ENCODE measurements at regions not wholly inside any gene's neighbourhood (a gene's known extent, or its start where the extent isn't known, plus 50 kb on each side); places are given as distances from the start of the nearest gene placed in this dataset.

DNA sequence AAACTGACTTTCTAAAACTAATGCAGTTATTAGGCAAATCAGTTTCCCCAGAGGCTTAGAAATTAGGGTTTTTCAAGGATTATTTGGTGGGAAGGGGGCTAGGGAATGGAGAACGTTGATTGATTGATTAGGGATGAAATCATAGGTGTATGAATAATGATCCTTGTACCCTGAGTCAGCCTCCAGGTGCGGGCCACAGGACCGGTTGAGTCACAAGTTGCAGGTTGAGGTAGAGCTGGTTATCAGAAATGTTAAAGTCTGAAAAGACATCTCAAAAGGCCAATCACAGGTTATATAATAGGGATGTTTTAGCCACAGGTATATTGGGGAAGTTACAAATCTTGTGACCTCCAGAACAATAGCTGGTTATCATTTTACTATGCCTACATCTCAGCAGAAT, 341.8 kb upstream of the GULP1 start:
- no peak overlapping the region for H3K9ac ChIP-seq (ENCODE audit: insufficient read depth in 1 of 2, low read length in 2 of 2)
- ATAC-seq (ENCODE audit: insufficient read depth, low FRiP score) (no peak), DNase-seq (no peak)
- TF ChIP-seq, protein P1, sequence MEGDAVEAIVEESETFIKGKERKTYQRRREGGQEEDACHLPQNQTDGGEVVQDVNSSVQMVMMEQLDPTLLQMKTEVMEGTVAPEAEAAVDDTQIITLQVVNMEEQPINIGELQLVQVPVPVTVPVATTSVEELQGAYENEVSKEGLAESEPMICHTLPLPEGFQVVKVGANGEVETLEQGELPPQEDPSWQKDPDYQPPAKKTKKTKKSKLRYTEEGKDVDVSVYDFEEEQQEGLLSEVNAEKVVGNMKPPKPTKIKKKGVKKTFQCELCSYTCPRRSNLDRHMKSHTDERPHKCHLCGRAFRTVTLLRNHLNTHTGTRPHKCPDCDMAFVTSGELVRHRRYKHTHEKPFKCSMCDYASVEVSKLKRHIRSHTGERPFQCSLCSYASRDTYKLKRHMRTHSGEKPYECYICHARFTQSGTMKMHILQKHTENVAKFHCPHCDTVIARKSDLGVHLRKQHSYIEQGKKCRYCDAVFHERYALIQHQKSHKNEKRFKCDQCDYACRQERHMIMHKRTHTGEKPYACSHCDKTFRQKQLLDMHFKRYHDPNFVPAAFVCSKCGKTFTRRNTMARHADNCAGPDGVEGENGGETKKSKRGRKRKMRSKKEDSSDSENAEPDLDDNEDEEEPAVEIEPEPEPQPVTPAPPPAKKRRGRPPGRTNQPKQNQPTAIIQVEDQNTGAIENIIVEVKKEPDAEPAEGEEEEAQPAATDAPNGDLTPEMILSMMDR (IDR thresholded peaks at IDR 0.05; ENCODE audit: control extremely low read depth, extremely low read depth), result no peak
- H3K9me3 ChIP-seq (ENCODE audit: control insufficient read depth in 4 of 4, insufficient read depth in 3 of 4, low read length in 3 of 4), result peaks cover 0 to 4% (median 0%) of the 10 kb centered on the region in 4 donors
- H3K4me1 ChIP-seq (ENCODE audit: control insufficient read depth in 5 of 5, insufficient read depth in 5 of 5, low read length in 5 of 5), result no peaks in the 10 kb centered on the region
- H3K27me3 ChIP-seq (ENCODE audit: control insufficient read depth in 3 of 3, insufficient read depth in 3 of 3, low read length in 2 of 3), result no peaks in the 10 kb centered on the region
- no peak overlapping the region for H3K27ac ChIP-seq (ENCODE audit: low read depth in 1 of 2, low read length in 1 of 2)
- WGBS, 2 donors, result 88 to 92% methylated on average over 3 of the region's 3 CpGs
- H3K4me3 ChIP-seq, result no peak overlapping the region
- H3K36me3 ChIP-seq (ENCODE audit: control insufficient read depth in 4 of 4, insufficient read depth in 4 of 4, low read length in 4 of 4), result no peaks in the 10 kb centered on the region

DNA sequence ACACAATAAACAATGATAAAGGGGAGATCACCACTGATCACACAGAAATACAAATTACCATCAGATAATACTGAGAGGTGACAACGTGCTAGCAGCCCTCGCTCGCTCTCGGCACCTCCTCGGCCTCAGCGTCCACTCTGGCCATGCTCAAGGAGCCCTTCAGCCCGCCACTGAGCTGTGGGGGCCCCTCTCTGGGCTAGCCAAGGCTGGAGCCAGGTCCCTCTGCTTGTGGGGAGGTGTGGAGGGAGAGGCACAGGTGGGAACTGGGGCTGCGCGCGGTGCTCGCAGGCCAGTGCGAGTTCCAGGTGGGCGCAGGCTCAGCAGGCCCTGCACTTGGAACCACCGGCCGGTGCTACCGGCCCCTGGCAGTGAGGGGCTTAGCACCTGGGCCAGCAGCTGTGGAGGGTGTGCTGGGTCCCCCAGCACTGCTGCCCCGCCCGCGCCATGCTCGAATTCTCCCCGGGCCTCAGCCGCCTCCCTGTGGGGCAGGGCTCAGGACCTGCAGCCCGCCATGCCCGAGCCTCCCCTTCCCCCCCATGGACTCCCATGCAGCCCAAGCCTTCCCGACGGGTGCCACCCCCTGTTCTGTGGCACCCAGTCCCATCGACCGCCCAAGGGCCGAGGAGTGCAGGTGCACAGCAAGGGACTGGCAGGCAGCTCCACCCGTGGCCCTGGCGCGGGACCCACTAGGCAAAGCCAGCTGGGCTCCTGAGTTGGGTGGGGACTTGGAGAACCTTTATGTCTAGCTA, 340.0 kb upstream of the GULP1 start:
- DNase-seq (no peak), ATAC-seq (ENCODE audit: insufficient read depth, low FRiP score) (no peak)
- H3K4me3 ChIP-seq, result no peak overlapping the region
- no peak overlapping the region for H3K9ac ChIP-seq (ENCODE audit: insufficient read depth in 1 of 2, low read length in 2 of 2)
- 93 to 96% methylated on average over 27 to 32 of the region's 32 CpGs for WGBS, 2 donors
- H3K36me3 ChIP-seq (ENCODE audit: control insufficient read depth in 4 of 4, insufficient read depth in 4 of 4, low read length in 4 of 4), result no peaks in the 10 kb centered on the region
- no peaks in the 10 kb centered on the region for H3K27me3 ChIP-seq (ENCODE audit: control insufficient read depth in 3 of 3, insufficient read depth in 3 of 3, low read length in 2 of 3)
- no peaks in the 10 kb centered on the region for H3K4me1 ChIP-seq (ENCODE audit: control insufficient read depth in 5 of 5, insufficient read depth in 5 of 5, low read length in 5 of 5)
- H3K27ac ChIP-seq (ENCODE audit: low read depth in 1 of 2, low read length in 1 of 2), result no peak overlapping the region
- TF ChIP-seq, protein P1 (IDR thresholded peaks at IDR 0.05; ENCODE audit: control extremely low read depth, extremely low read depth), result no peak
- peaks cover 0 to 4% (median 0%) of the 10 kb centered on the region in 4 donors for H3K9me3 ChIP-seq (ENCODE audit: control insufficient read depth in 4 of 4, insufficient read depth in 3 of 4, low read length in 3 of 4)

DNA sequence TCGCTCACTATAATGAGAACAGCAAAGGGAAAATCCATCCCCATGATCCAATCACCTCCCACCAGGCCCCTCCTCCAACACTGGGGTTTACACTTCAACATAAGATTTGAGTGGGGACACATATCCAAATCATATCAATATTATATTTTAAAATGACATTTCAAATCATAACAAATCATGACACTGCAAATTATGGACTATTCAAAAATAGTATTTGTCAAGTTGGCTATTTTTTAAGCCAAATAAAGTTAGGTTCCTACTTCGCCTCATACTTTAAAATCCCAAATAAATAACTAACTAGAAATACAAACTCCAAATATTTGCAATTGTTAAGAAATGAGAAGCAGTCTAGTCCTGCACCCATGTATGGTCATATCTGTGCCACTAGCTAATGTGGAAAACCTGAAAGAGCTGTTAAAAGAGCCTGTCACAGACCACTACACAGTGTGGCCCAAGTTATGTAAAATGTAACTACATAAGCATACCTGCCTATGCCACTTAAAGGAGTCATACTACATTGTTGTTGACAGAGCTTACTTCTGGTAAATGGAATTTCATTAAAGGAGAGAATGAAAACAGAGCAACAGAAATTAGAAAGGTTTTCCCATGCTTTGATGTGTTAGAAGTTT, 334.7 kb upstream of the GULP1 start:
- TF ChIP-seq, protein P1 (IDR thresholded peaks at IDR 0.05; ENCODE audit: control extremely low read depth, extremely low read depth), result no peak
- Histone ChIP-seq H3K4me1 (ENCODE audit: control insufficient read depth in 5 of 5, insufficient read depth in 5 of 5, low read length in 5 of 5) (no peaks in the 10 kb centered on the region), H3K27ac (ENCODE audit: low read depth in 1 of 2, low read length in 1 of 2) (no peak overlapping the region), H3K27me3 (ENCODE audit: control insufficient read depth in 3 of 3, insufficient read depth in 3 of 3, low read length in 2 of 3) (no peaks in the 10 kb centered on the region), H3K9me3 (ENCODE audit: control insufficient read depth in 4 of 4, insufficient read depth in 3 of 4, low read length in 3 of 4) (no peaks in the 10 kb centered on the region), H3K4me3 (no peak overlapping the region), H3K36me3 (ENCODE audit: control insufficient read depth in 4 of 4, insufficient read depth in 4 of 4, low read length in 4 of 4) (no peaks in the 10 kb centered on the region), H3K9ac (ENCODE audit: insufficient read depth in 1 of 2, low read length in 2 of 2) (no peak overlapping the region)
- 71 to 83% methylated on average over 2 of the region's 2 CpGs for WGBS, 2 donors
- ATAC-seq (ENCODE audit: insufficient read depth, low FRiP score) (no peak), DNase-seq (peak in 2 of 3 donors; percentile 20 to 43)

Measured in lung (tissue), 11 donors.